HEK293T (cell line): ENCODE measurements at regions not wholly inside any gene's neighbourhood (a gene's known extent, or its start where the extent isn't known, plus 50 kb on each side); places are given as distances from the start of the nearest gene placed in this dataset.

ENCODE experiments used
- CTCF ChIA-PET: fragments of 350-600 bp; formaldehyde crosslinking; extraction: SDS; loops from one replicate; lab custom pipeline; 2021; ENCODE audit warnings: antibody characterized with exemption, inconsistent platforms; lab: Yijun Ruan, JAX
- POLR2A ChIA-PET: fragments of 350-600 bp; formaldehyde crosslinking; extraction: SDS; loops from one replicate; lab custom pipeline; 2020; ENCODE audit warnings: antibody characterized with exemption, inconsistent platforms; lab: Yijun Ruan, JAX
- DNase-seq: peaks from one replicate; pipeline ENCODE4 v3.0.0; 2012; ENCODE audit warnings: mixed read lengths; ENCODE audit errors: extremely low spot score
- ARNT ChIP-seq: fragments of 450-650 bp; IDR thresholded peaks from 2 replicates; pipeline ENCODE4 v1.6.1; 2017; ENCODE audit warnings: mild to moderate bottlenecking
- BHLHE40 ChIP-seq: fragments of 450-650 bp; IDR thresholded peaks from 2 replicates; pipeline ENCODE4 v1.6.1; 2016; ENCODE audit warnings: mild to moderate bottlenecking, moderate library complexity, borderline replicate concordance
- CTBP1 ChIP-seq: fragments of 450-650 bp; IDR thresholded peaks from 2 replicates; pipeline ENCODE4 v1.6.1; 2016; ENCODE audit warnings: borderline replicate concordance
- ELF4 ChIP-seq: fragments of 450-650 bp; IDR thresholded peaks from 2 replicates; pipeline ENCODE4 v1.6.1; 2017; ENCODE audit warnings: antibody characterized with exemption
- FOXA1 ChIP-seq: fragments of 450-650 bp; IDR thresholded peaks from 2 replicates; pipeline ENCODE4 v1.6.1; 2016; ENCODE audit warnings: mild to moderate bottlenecking
- FOXK2 ChIP-seq: fragments of 450-650 bp; IDR thresholded peaks from 2 replicates; pipeline ENCODE4 v1.6.1; 2016; ENCODE audit warnings: mild to moderate bottlenecking
- FOXM1 ChIP-seq: fragments of 450-650 bp; IDR thresholded peaks from 2 replicates; pipeline ENCODE4 v1.6.1; 2017; ENCODE audit warnings: mild to moderate bottlenecking, borderline replicate concordance
- HDGF ChIP-seq: fragments of 450-650 bp; IDR thresholded peaks from 2 replicates; pipeline ENCODE4 v1.6.1; 2017; ENCODE audit warnings: antibody characterized with exemption, borderline replicate concordance
- L3MBTL2 ChIP-seq: fragments of 450-650 bp; conservative IDR thresholded peaks from 2 replicates; pipeline ENCODE4 v1.6.1; 2016; ENCODE audit warnings: mild to moderate bottlenecking
- LEF1 ChIP-seq: fragments of 450-650 bp; IDR thresholded peaks from 2 replicates; pipeline ENCODE4 v1.6.1; 2017; ENCODE audit warnings: mild to moderate bottlenecking, borderline replicate concordance
- NFRKB ChIP-seq: fragments of 450-650 bp; IDR thresholded peaks from 2 replicates; pipeline ENCODE4 v1.6.1; 2016; ENCODE audit warnings: mild to moderate bottlenecking, moderate library complexity
- PKNOX1 ChIP-seq: fragments of 450-650 bp; IDR thresholded peaks from 2 replicates; pipeline ENCODE4 v1.6.1; 2016
- SP1 ChIP-seq: fragments of 450-650 bp; IDR thresholded peaks from 2 replicates; pipeline ENCODE4 v1.6.1; 2017
- SUZ12 ChIP-seq: fragments of 450-650 bp; IDR thresholded peaks from 2 replicates; pipeline ENCODE4 v1.6.1; 2016; ENCODE audit warnings: mild to moderate bottlenecking
- TARDBP ChIP-seq: fragments of 450-650 bp; IDR thresholded peaks from 2 replicates; pipeline ENCODE4 v1.6.1; 2016
- ZNF384 ChIP-seq: fragments of 450-650 bp; IDR thresholded peaks from 2 replicates; pipeline ENCODE4 v1.6.1; 2016

- TF ChIP-seq SP1, result no peak
- no peak for TF ChIP-seq L3MBTL2
- no peak for TF ChIP-seq PKNOX1
- no peak for TF ChIP-seq CTBP1
- TF ChIP-seq HDGF, result no peak
- no peak for TF ChIP-seq ARNT
- TF ChIP-seq FOXM1, result no peak
- no peak for TF ChIP-seq FOXA1
- no peak for TF ChIP-seq NFRKB
- TF ChIP-seq FOXK2, result no peak
- TF ChIP-seq BHLHE40, result no peak
- TF ChIP-seq LEF1, result no peak
- TF ChIP-seq ZNF384, result no peak
- no peak for TF ChIP-seq SUZ12
- no peak for TF ChIP-seq ELF4
- no peak for TF ChIP-seq TARDBP
- POLR2A ChIA-PET, result no interaction called here
- DNase-seq, result no peak
- CTCF ChIA-PET, result no interaction called here
Observed at GRCh38 chr6:113148566-113148965, 708.6 kb upstream of the MARCKS start.

- DNase-seq, result no peak
- CTCF ChIA-PET, result no interaction called here
- POLR2A ChIA-PET, result no interaction called here
- TF ChIP-seq ZNF384 (no peak), ARNT (no peak), CTBP1 (no peak)
Observed at GRCh38 chr6:113149511-113149910, 707.6 kb upstream of the MARCKS start.

- no peak for TF ChIP-seq HDGF
- no peak for TF ChIP-seq SP1
- no peak for TF ChIP-seq ARNT
- no peak for TF ChIP-seq NFRKB
- TF ChIP-seq FOXM1, result no peak
- no peak for TF ChIP-seq CTBP1
- TF ChIP-seq FOXK2, result no peak
- no peak for TF ChIP-seq TARDBP
- no peak for TF ChIP-seq L3MBTL2
- no peak for TF ChIP-seq PKNOX1
- no peak for TF ChIP-seq SUZ12
- no peak for TF ChIP-seq ELF4
- no peak for DNase-seq
- CTCF ChIA-PET, result no interaction called here
- POLR2A ChIA-PET, result no interaction called here
Observed at GRCh38 chr6:113160306-113161017, 696.7 kb upstream of the MARCKS start.

- ChIA-PET CTCF (no interaction called here), POLR2A (no interaction called here)
- DNase-seq, result no peak
- TF ChIP-seq ARNT, result no peak
- TF ChIP-seq L3MBTL2, result no peak
- TF ChIP-seq FOXK2, result no peak
- TF ChIP-seq SUZ12, result no peak
- no peak for TF ChIP-seq SP1
- no peak for TF ChIP-seq HDGF
- no peak for TF ChIP-seq BHLHE40
Observed at GRCh38 chr6:113161018-113161315, 696.2 kb upstream of the MARCKS start.

GRCh38 chr6:113162739-113163138 lies 694.4 kb upstream of the MARCKS start:
- CTCF ChIA-PET, result no interaction called here
- TF ChIP-seq CTBP1 (no peak), LEF1 (no peak), SP1 (no peak), ARNT (no peak), ELF4 (no peak), HDGF (no peak), SUZ12 (no peak), PKNOX1 (no peak), ZNF384 (no peak), NFRKB (no peak), FOXA1 (no peak), FOXM1 (no peak), L3MBTL2 (no peak), TARDBP (no peak), FOXK2 (no peak), BHLHE40 (no peak)
- POLR2A ChIA-PET, result no interaction called here
- no peak for DNase-seq

- TF ChIP-seq TARDBP (no peak), SUZ12 (no peak), FOXK2 (no peak), NFRKB (no peak), L3MBTL2 (no peak), FOXM1 (no peak), FOXA1 (no peak), LEF1 (no peak), ARNT (no peak)
- ChIA-PET CTCF (no interaction called here), POLR2A (no interaction called here)
- DNase-seq, result no peak
Observed at GRCh38 chr6:113168057-113168456, 689.1 kb upstream of the MARCKS start.
